ENCODE measurements at regions not wholly inside any gene's neighbourhood (a gene's known extent, or its start where the extent isn't known, plus 50 kb on each side); places are given as distances from the start of the nearest gene placed in this dataset.
"Not testable (repeated sequence)": the region's sequence is repeated elsewhere in the genome, so short reads cannot be mapped to it uniquely, and the experiment has no call there.

DNA sequence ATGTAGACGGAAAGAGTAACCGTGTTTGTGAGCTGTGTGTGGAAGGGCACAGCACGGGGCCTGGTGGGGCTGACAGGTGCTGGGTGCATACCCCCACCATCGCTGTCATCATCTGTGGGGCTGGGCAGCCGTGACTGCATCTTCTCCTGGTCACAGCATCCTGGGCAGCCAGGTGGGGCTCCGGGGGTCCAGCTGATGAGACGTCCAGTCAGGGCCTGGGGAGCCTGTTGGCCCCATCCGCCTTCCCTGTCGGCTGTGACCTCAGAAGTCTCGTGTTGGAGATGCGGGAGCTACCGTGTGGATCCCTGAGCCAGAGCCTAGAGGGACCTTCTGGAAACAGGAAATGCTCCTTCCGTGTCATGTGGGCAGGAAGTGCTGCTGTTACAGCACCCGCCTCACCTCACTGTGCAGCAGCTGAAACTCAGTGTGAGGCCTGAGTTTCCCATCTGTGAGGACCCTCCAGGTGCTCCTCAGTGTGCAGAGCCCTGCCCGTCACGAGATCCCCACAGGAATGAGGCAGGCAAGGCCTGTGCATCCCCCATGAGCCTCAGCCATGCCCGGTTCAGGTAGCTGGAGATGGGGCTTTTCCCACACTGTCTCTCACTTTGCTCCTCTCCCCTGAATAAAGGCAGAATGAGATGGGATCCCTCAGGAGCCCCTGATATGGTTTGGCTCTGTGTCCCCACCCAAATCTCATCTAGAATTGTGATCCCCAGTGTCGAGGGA, 108.7 kb downstream of the ERMARD start:
- DNase-seq (ENCODE audit: low read depth) = no peak
- TF ChIP-seq, protein P1, sequence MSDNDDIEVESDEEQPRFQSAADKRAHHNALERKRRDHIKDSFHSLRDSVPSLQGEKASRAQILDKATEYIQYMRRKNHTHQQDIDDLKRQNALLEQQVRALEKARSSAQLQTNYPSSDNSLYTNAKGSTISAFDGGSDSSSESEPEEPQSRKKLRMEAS (IDR thresholded peaks at IDR 0.05; ENCODE audit: low read depth, low read length) = no peak
- TF ChIP-seq MYC (IDR thresholded peaks at IDR 0.05; ENCODE audit: low read depth, low read length) (no peak), POLR2A (IDR thresholded peaks at IDR 0.05; ENCODE audit: extremely low read depth, insufficient read length) (no peak)
- TF ChIP-seq, protein P2, sequence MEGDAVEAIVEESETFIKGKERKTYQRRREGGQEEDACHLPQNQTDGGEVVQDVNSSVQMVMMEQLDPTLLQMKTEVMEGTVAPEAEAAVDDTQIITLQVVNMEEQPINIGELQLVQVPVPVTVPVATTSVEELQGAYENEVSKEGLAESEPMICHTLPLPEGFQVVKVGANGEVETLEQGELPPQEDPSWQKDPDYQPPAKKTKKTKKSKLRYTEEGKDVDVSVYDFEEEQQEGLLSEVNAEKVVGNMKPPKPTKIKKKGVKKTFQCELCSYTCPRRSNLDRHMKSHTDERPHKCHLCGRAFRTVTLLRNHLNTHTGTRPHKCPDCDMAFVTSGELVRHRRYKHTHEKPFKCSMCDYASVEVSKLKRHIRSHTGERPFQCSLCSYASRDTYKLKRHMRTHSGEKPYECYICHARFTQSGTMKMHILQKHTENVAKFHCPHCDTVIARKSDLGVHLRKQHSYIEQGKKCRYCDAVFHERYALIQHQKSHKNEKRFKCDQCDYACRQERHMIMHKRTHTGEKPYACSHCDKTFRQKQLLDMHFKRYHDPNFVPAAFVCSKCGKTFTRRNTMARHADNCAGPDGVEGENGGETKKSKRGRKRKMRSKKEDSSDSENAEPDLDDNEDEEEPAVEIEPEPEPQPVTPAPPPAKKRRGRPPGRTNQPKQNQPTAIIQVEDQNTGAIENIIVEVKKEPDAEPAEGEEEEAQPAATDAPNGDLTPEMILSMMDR (IDR thresholded peaks at IDR 0.05; ENCODE audit: low read depth, low read length) = no peak
- no peak overlapping the region for H3K4me3 ChIP-seq (ENCODE audit: low read depth, low read length)

DNA sequence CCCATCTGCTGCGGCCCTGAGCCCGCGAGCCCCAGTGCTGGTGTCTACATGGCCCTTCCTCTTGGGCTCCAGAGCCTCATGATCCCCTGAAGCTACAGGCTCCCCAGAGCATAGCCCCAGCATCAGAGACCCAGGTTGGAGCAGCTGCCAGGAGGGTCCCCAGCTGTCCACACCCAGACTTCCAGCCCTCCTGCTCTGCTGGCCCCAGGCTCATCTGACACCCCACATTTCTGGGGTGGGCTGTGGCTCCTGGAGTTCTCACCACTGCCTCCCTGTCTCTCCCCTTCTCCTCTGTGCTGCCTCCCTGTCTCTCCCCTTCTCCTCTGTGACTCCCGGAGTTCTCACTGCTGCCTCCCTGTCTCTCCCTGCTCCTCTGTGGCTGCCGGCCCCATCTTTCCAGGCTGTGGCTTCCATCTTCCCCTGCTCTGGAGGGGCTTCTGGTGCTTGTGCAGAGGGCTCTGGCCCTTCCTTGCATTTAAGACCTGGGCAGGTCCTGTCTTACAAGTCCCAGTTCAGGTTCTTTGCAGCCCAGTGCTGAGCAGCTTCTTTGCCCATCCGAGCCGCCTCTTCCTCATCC, 108.1 kb downstream of the ERMARD start:
- no peak for DNase-seq (ENCODE audit: low read depth)
- H3K4me3 ChIP-seq (ENCODE audit: low read depth, low read length) = no peak overlapping the region
- TF ChIP-seq POLR2A (IDR thresholded peaks at IDR 0.05; ENCODE audit: extremely low read depth, insufficient read length) (no peak), MYC (IDR thresholded peaks at IDR 0.05; ENCODE audit: low read depth, low read length) (no peak)
- TF ChIP-seq, protein P2 (IDR thresholded peaks at IDR 0.05; ENCODE audit: low read depth, low read length) = no peak
- TF ChIP-seq, protein P1 (IDR thresholded peaks at IDR 0.05; ENCODE audit: low read depth, low read length) = no peak

DNA sequence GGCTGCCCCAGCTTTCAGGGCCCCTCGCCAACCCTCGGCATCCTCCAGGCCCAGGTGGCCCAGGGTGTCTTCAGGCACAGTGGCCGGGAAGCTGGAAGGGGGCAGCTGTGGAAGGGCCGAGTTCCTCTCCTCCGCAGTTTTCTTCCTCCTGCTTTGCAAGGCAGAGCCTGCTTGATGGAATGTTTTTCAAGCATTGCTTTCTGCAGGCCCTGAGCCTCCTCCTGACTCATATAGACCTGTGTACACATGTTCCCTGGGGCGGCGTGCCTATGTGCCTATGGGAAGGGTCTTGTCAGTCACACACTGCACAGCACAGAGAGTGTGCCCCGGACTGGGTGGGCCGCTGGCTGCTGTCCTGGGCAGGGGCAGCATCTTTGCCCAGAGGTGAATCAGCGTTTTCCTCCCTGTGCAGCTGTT, 107.5 kb downstream of the ERMARD start:
- DNase-seq (ENCODE audit: low read depth) = no peak
- H3K4me3 ChIP-seq (ENCODE audit: low read depth, low read length) = no peak overlapping the region
- TF ChIP-seq, protein P2 (IDR thresholded peaks at IDR 0.05; ENCODE audit: low read depth, low read length) = no peak
- TF ChIP-seq, protein P1 (IDR thresholded peaks at IDR 0.05; ENCODE audit: low read depth, low read length) = no peak
- TF ChIP-seq MYC (IDR thresholded peaks at IDR 0.05; ENCODE audit: low read depth, low read length) (no peak), POLR2A (IDR thresholded peaks at IDR 0.05; ENCODE audit: extremely low read depth, insufficient read length) (no peak)

DNA sequence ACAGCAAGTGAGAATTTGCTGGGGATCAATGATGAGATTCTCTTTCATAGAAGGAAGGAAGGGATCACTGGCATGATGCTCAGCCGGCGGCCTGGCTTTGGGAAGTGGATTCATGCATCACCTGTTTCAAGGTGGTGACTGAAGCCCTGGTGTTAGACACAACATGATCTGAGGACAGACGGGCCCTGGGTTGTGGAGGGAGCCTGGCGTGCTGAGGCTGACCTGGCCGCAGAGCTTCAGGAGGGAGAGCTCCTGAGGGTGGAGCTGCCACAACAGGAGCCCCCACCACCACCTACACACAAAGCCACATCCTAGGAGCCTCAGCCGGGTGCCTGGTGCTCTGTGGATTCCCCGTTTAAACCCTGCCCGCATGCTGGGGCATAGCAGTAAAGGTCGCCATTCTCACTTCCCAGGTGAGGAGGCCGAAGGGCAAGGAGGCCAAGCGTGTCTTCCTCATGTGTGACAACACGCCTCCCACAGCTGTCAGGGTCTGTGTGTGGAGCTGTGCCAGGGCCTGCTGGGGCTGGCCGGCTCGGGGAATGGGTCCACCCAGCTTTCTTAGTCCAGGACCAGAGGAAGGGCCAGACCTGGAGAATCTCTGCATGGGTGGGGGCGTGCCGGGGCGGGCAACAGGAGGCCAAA, 107.0 kb downstream of the ERMARD start:
- TF ChIP-seq, protein P1 (IDR thresholded peaks at IDR 0.05; ENCODE audit: low read depth, low read length) = no peak
- no peak for TF ChIP-seq POLR2A (IDR thresholded peaks at IDR 0.05; ENCODE audit: extremely low read depth, insufficient read length)
- TF ChIP-seq, protein P2 (IDR thresholded peaks at IDR 0.05; ENCODE audit: low read depth, low read length) = no peak
- TF ChIP-seq MYC (IDR thresholded peaks at IDR 0.05; ENCODE audit: low read depth, low read length) = no peak
- H3K4me3 ChIP-seq (ENCODE audit: low read depth, low read length) = no peak overlapping the region
- DNase-seq (ENCODE audit: low read depth) = no peak

DNA sequence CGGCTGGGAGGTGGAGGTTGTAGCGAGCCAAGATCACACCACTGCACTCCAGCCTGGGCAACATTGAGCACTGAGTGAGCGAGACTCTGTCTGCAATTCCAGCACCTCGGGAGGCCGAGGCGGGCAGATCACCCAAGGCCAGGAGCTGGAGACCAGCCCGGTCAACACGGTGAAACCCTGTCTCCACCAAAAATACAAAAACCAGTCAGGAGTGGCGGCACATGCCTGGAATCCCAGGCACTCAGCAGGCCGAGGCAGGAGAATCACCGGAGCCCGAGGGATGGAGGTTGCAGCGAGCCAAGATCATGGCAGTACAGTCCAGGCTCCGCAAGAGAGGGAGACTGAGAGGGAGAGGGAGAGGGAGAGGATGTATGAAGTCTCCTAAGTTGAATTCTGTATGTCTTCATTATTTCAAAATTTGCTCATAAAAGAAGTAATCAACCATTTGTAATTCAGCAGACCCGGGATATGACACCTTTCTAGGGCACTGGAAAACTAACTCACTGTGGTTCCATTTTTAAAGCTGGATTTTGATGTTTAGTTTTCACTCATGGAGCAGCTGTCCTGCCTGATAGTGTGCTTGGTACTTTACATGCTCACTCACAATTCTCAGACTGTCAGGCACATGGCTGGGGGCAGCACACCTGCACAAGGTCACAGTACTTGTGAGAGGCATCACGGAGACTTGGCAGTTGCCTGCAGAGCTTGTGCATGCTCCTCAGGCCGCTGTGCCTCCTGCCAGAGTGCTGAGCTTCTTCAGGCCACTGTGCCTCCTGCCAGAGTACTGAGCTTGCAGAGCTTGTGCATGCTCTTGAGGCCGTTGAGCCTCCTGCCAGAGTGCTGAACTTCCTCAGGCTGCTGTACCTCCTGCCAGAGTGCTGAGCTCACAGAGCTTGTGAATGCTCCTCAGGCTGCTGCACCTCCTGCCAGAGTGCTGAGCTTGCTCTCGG, 106.2 kb downstream of the ERMARD start:
- no peak overlapping the region for H3K4me3 ChIP-seq (ENCODE audit: low read depth, low read length)
- no peak for DNase-seq (ENCODE audit: low read depth)
- TF ChIP-seq POLR2A (IDR thresholded peaks at IDR 0.05; ENCODE audit: extremely low read depth, insufficient read length) (no peak), MYC (IDR thresholded peaks at IDR 0.05; ENCODE audit: low read depth, low read length) (no peak)
- TF ChIP-seq, protein P2 (IDR thresholded peaks at IDR 0.05; ENCODE audit: low read depth, low read length) = no peak
- TF ChIP-seq, protein P1 (IDR thresholded peaks at IDR 0.05; ENCODE audit: low read depth, low read length) = no peak

DNA sequence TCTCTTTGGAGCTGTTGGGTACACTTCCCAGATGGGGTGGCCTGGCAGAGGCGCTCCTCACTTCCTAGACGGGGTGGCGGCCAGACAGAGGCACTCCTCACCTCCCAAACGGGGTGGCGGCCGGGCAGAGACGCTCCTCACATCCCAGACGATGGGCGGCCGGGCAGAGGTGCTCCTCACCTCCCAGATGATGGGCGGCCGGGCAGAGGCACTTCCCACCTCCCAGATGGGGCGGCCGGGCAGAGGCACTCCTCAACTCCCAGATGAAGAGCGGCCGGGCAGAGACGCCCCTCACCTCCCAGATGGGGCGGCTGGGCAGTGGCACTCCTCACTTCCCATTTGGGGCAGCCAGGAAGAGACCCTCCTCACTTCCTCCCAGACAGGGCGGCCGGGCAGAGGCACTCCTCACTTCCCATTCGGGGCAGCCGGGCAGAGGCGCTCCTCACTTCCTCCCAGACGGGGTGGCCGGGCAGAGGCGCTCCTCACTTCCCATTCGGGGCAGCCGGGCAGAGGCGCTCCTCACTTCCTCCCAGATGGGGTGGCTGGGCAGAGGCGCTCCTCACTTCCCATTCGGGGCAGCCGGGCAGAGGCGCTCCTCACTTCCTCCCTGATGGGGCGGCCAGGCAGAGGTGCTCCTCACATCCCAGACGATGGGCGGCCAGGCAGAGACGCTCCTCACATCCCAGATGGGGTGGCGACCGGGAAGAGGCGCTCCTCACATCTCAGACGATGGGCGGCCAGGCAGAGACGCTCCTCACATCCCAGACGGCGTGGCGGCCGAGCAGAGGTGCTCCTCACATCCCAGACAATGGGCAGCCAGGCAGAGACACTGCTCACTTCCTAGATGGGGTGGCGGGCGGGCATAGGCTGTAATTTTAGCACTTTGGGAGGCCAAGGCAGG, 105.3 kb downstream of the ERMARD start:
- H3K4me3 ChIP-seq (ENCODE audit: low read depth, low read length); DNase-seq (ENCODE audit: low read depth): not testable (repeated sequence)
